ENCODE measurements at regions not wholly inside any gene's neighbourhood (a gene's known extent, or its start where the extent isn't known, plus 50 kb on each side); places are given as distances from the start of the nearest gene placed in this dataset.

- no peak for TF ChIP-seq PTTG1 (tag; IDR thresholded peaks at IDR 0.05; ENCODE audit: low read depth)
- TF ChIP-seq POLR2A (conservative IDR thresholded peaks at IDR 0.05), result no peak
- no peak for TF ChIP-seq ZFX (CRISPR knock-in tag; IDR thresholded peaks at IDR 0.05)
- no peak for TF ChIP-seq CTBP1 (IDR thresholded peaks at IDR 0.05; ENCODE audit: borderline replicate concordance)
- no peak for TF ChIP-seq MAFK (IDR thresholded peaks at IDR 0.05; ENCODE audit: low read length)
- no peak for TF ChIP-seq EGR1 (conservative IDR thresholded peaks at IDR 0.05)
- TF ChIP-seq ZNF785 (CRISPR knock-in tag; IDR thresholded peaks at IDR 0.05), result no peak
- TF ChIP-seq GABPB1 (CRISPR knock-in tag; IDR thresholded peaks at IDR 0.05), result no peak
These were observed 338.0 kb upstream of the KHDRBS2 start for GRCh38 chr6:62623846-62624532.

All from K562 (cell line).